Trophoblast cell (in vitro differentiated cells and primary cell): ENCODE measurements at regions not wholly inside any gene's neighbourhood (a gene's known extent, or its start where the extent isn't known, plus 50 kb on each side); places are given as distances from the start of the nearest gene placed in this dataset.

Experiments
- DNase-seq, 2 donors: peaks; one replicate each; pipeline ENCODE4 v3.0.0-alpha.2; 2016
- H2AFZ ChIP-seq: 2 replicates; pipeline ENCODE4 v1.6.1; 2013; ENCODE audit warnings: low read length, moderate library complexity, mild to moderate bottlenecking; ENCODE audit not compliant: insufficient read depth, poor library complexity
- H2AK5ac ChIP-seq: 2 replicates; pipeline ENCODE4 v1.6.1; 2013; ENCODE audit warnings: mild to moderate bottlenecking, low read length
- H2BK120ac ChIP-seq: 2 replicates; pipeline ENCODE4 v1.6.1; 2013; ENCODE audit warnings: low read length, mild to moderate bottlenecking, moderate library complexity; ENCODE audit not compliant: insufficient read depth, poor library complexity
- H2BK12ac ChIP-seq: 2 replicates; pipeline ENCODE4 v1.6.1; 2013; ENCODE audit warnings: mild to moderate bottlenecking, low read length, moderate library complexity
- H2BK5ac ChIP-seq: 2 replicates; pipeline ENCODE4 v1.6.1; 2013; ENCODE audit warnings: low read length, low read depth, moderate library complexity, mild to moderate bottlenecking; ENCODE audit not compliant: poor library complexity
- H3K14ac ChIP-seq: 2 replicates; pipeline ENCODE4 v1.6.1; 2013; ENCODE audit warnings: mild to moderate bottlenecking, low read length
- H3K18ac ChIP-seq: 2 replicates; pipeline ENCODE4 v1.6.1; 2013; ENCODE audit warnings: mild to moderate bottlenecking, low read length
- H3K23ac ChIP-seq: 2 replicates; pipeline ENCODE4 v1.6.1; 2013; ENCODE audit warnings: low read length
- H3K27ac ChIP-seq: 2 replicates; pipeline ENCODE4 v1.5.1; 2013; ENCODE audit warnings: low read depth, mild to moderate bottlenecking, inconsistent platforms, low read length, moderate library complexity
- H3K27me3 ChIP-seq: 2 replicates; pipeline ENCODE4 v1.6.1; 2013; ENCODE audit warnings: inconsistent platforms, mild to moderate bottlenecking, low read length, moderate library complexity; ENCODE audit not compliant: insufficient read depth
- H3K36me3 ChIP-seq, 2 experiments: 1 replicate in 1 of 2; 2 replicates in 1 of 2; pipeline ENCODE4 v1.6.1; 2013; ENCODE audit warnings: low read length in 2 of 2, mild to moderate bottlenecking in 2 of 2, moderate library complexity in 1 of 2; ENCODE audit not compliant: insufficient read depth in 2 of 2, control insufficient read depth in 1 of 2
- H3K4ac ChIP-seq: 2 replicates; pipeline ENCODE4 v1.6.1; 2013; ENCODE audit warnings: low read depth, mild to moderate bottlenecking, low read length, moderate library complexity
- H3K4me1 ChIP-seq, 2 experiments: 1 replicate in 1 of 2; 2 replicates in 1 of 2; pipeline ENCODE4 v1.6.1; 2013; ENCODE audit warnings: low read length in 2 of 2, mild to moderate bottlenecking in 2 of 2, moderate library complexity in 1 of 2; ENCODE audit not compliant: insufficient read depth in 2 of 2, control insufficient read depth in 1 of 2
- H3K4me2 ChIP-seq: 2 replicates; pipeline ENCODE4 v1.6.1; 2013; ENCODE audit warnings: inconsistent platforms, mild to moderate bottlenecking, low read length, moderate library complexity
- H3K4me3 ChIP-seq: 2 replicates; pipeline ENCODE4 v1.5.1; 2013; ENCODE audit warnings: mild to moderate bottlenecking, low read depth, low read length, inconsistent platforms
- H3K79me1 ChIP-seq: one replicate; pipeline ENCODE4 v1.6.1; 2013; ENCODE audit warnings: low read length
- H3K79me2 ChIP-seq: 2 replicates; pipeline ENCODE4 v1.6.1; 2013; ENCODE audit warnings: low read length, mild to moderate bottlenecking; ENCODE audit not compliant: control insufficient read depth, insufficient read depth, poor library complexity
- H3K9ac ChIP-seq: 2 replicates; pipeline ENCODE4 v1.6.1; 2013; ENCODE audit warnings: mild to moderate bottlenecking, low read length
- H3K9me3 ChIP-seq: 2 replicates; pipeline ENCODE4 v1.6.1; 2013; ENCODE audit warnings: low read depth, mild to moderate bottlenecking, control low read depth, inconsistent platforms, low read length; ENCODE audit not compliant: insufficient read depth
- H4K12ac ChIP-seq: 2 replicates; pipeline ENCODE4 v1.6.1; 2013; ENCODE audit warnings: low read depth, mild to moderate bottlenecking, low read length, moderate library complexity
- H4K8ac ChIP-seq: 2 replicates; pipeline ENCODE4 v1.6.1; 2013; ENCODE audit warnings: low read depth, mild to moderate bottlenecking, low read length, moderate library complexity
- H4K91ac ChIP-seq: one replicate; pipeline ENCODE4 v1.6.1; 2013; ENCODE audit warnings: low read depth, mild to moderate bottlenecking, low read length, moderate library complexity
- WGBS: extraction: QIAGEN DNeasy Blood & Tissue Kit; methylation state at CpG from one replicate; pipeline ENCODE4 v1.1.7; 2013; ENCODE audit warnings: missing lambda C conversion rate; ENCODE audit not compliant: insufficient read length, insufficient coverage; ENCODE audit errors: extremely low coverage; 5-methylcytosine and 5-hydroxymethylcytosine counted together

GRCh38 chrY:8489880-8490630, 847.2 kb upstream of the TSPY4 start:
- H4K91ac ChIP-seq, result no peak overlapping the region
- H2BK120ac ChIP-seq, result no peak overlapping the region
- H2BK12ac ChIP-seq, result no peak overlapping the region
- no peaks in the 10 kb centered on the region for H3K27me3 ChIP-seq
- DNase-seq, result no peak
- no peak overlapping the region for H3K18ac ChIP-seq
- no peak overlapping the region for H3K9ac ChIP-seq
- no peak overlapping the region for H2AK5ac ChIP-seq
- no peak overlapping the region for H3K23ac ChIP-seq
- H3K4me1 ChIP-seq, result no peaks in the 10 kb centered on the region
- H3K4me2 ChIP-seq, result no peak overlapping the region
- no peak overlapping the region for H2AFZ ChIP-seq
- no peak overlapping the region for H4K12ac ChIP-seq
- no peaks in the 10 kb centered on the region for H3K79me2 ChIP-seq
- no peaks in the 10 kb centered on the region for H3K79me1 ChIP-seq
- no peak overlapping the region for H3K4me3 ChIP-seq
- no peak overlapping the region for H3K14ac ChIP-seq
- H2BK5ac ChIP-seq, result no peak overlapping the region
- no peaks in the 10 kb centered on the region for H3K36me3 ChIP-seq
- no CpG with 5 or more reads among the region's 4 CpGs for WGBS
- H3K27ac ChIP-seq, result no peak overlapping the region
- peaks cover under 1% of the 10 kb centered on the region for H3K9me3 ChIP-seq
- no peak overlapping the region for H3K4ac ChIP-seq
- no peak overlapping the region for H4K8ac ChIP-seq

- no peaks in the 10 kb centered on the region for H3K79me2 ChIP-seq
- no peak overlapping the region for H3K23ac ChIP-seq
- no peak overlapping the region for H2BK12ac ChIP-seq
- no peak overlapping the region for H3K18ac ChIP-seq
- H4K91ac ChIP-seq, result no peak overlapping the region
- H3K4me2 ChIP-seq, result no peak overlapping the region
- no peak for DNase-seq
- H4K12ac ChIP-seq, result no peak overlapping the region
- H3K27ac ChIP-seq, result no peak overlapping the region
- H3K9me3 ChIP-seq, result no peaks in the 10 kb centered on the region
- no peak overlapping the region for H3K4me3 ChIP-seq
- H3K27me3 ChIP-seq, result no peaks in the 10 kb centered on the region
- no peaks in the 10 kb centered on the region for H3K36me3 ChIP-seq
- no peak overlapping the region for H2BK120ac ChIP-seq
- no peaks in the 10 kb centered on the region for H3K4me1 ChIP-seq
- no peak overlapping the region for H2AFZ ChIP-seq
- H3K4ac ChIP-seq, result no peak overlapping the region
- H2AK5ac ChIP-seq, result no peak overlapping the region
- H2BK5ac ChIP-seq, result no peak overlapping the region
- H3K9ac ChIP-seq, result no peak overlapping the region
- H3K14ac ChIP-seq, result no peak overlapping the region
- H3K79me1 ChIP-seq, result no peaks in the 10 kb centered on the region
- no peak overlapping the region for H4K8ac ChIP-seq
Measured at GRCh38 chrY:8494396-8494795, 842.9 kb upstream of the TSPY4 start.

- Histone ChIP-seq H3K79me2 (no peaks in the 10 kb centered on the region), H2AFZ (no peak overlapping the region), H2BK5ac (no peak overlapping the region), H3K14ac (no peak overlapping the region), H4K12ac (no peak overlapping the region), H3K9me3 (no peaks in the 10 kb centered on the region), H3K27ac (no peak overlapping the region), H3K9ac (no peak overlapping the region), H3K4ac (no peak overlapping the region), H3K4me3 (no peak overlapping the region), H3K23ac (no peak overlapping the region), H2AK5ac (no peak overlapping the region), H3K36me3 (no peaks in the 10 kb centered on the region), H2BK12ac (no peak overlapping the region), H3K18ac (no peak overlapping the region), H3K4me2 (no peak overlapping the region), H4K91ac (no peak overlapping the region), H2BK120ac (no peak overlapping the region), H3K4me1 (no peaks in the 10 kb centered on the region), H4K8ac (no peak overlapping the region), H3K79me1 (no peaks in the 10 kb centered on the region), H3K27me3 (no peaks in the 10 kb centered on the region)
- no peak for DNase-seq
- no CpG with 5 or more reads among the region's 2 CpGs for WGBS
Measured at GRCh38 chrY:8495243-8495642, 842.0 kb upstream of the TSPY4 start.

DNA sequence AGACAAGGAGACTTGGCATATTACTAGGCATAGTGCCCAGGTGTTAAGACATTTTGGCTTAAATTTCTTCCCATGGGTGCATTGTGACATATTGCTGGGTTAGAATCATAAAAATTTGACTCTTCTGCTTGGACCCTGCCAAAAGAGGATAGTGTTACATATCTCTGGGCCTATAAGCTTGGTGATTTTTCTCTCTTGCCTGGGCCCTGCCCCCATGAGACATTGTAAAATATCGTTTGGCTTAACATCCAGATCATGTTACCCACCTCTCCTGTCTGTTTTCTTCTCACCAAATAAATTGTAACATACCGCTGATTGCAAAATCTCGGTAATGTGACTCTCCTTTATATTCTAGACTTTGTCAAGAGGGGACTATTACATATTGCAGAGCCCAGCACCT, 836.4 kb upstream of the TSPY4 start:
- Histone ChIP-seq H3K27ac (no peak overlapping the region), H3K4ac (no peak overlapping the region), H2BK120ac (no peak overlapping the region), H2BK5ac (no peak overlapping the region), H4K8ac (no peak overlapping the region), H2BK12ac (no peak overlapping the region), H4K12ac (no peak overlapping the region), H2AFZ (no peak overlapping the region), H3K4me1 (no peaks in the 10 kb centered on the region), H3K4me3 (no peak overlapping the region), H3K9ac (no peak overlapping the region), H3K9me3 (no peaks in the 10 kb centered on the region), H3K36me3 (no peaks in the 10 kb centered on the region), H3K23ac (no peak overlapping the region), H3K18ac (no peak overlapping the region), H2AK5ac (no peak overlapping the region), H3K79me2 (no peaks in the 10 kb centered on the region), H3K79me1 (no peaks in the 10 kb centered on the region), H4K91ac (no peak overlapping the region), H3K14ac (no peak overlapping the region), H3K27me3 (no peaks in the 10 kb centered on the region), H3K4me2 (no peak overlapping the region)
- WGBS, result no CpG with 5 or more reads among the region's 3 CpGs
- no peak for DNase-seq
